A549 (cell line): ENCODE measurements at regions not wholly inside any gene's neighbourhood (a gene's known extent, or its start where the extent isn't known, plus 50 kb on each side); places are given as distances from the start of the nearest gene placed in this dataset.

ENCODE experiments used
- ATAC-seq, 2 experiments: fragments of 200-7000 bp in 1 of 2; fragments of >200 bp in 1 of 2; cut with Nextera tagmentation in 1 of 2; cut with Tn5 transposase in 1 of 2; 3 replicates each; pipeline versions ENCODE4 v1.8.0 to v1.9.1; 2018 to 2020; ENCODE audit warnings: mild to moderate bottlenecking in 1 of 2, moderate library complexity in 1 of 2
- CTCF ChIA-PET: fragments of 300-600 bp; sonication (Branson Sonifier 250); formaldehyde crosslinking; extraction: SDS; loops from one replicate; lab custom pipeline; 2021; ENCODE audit warnings: antibody characterized with exemption, inconsistent platforms; lab: Yijun Ruan, JAX
- POLR2A ChIA-PET: fragments of 350-600 bp; formaldehyde crosslinking; extraction: SDS; loops from one replicate; lab custom pipeline; 2021; ENCODE audit warnings: antibody characterized with exemption, inconsistent platforms; lab: Yijun Ruan, JAX
- DNase-seq, 2 experiments: peaks; one replicate each; pipeline versions ENCODE4 v3.0.0 to v3.0.0-alpha.2; 2011 to 2016; ENCODE audit warnings: low read depth in 1 of 2, low spot score in 1 of 2
- FAIRE-seq: peaks from 2 replicates; lab custom pipeline; 2011; peaks lifted over from hg19 to GRCh38; lab: Jason Lieb, UNC
- H3K27ac ChIP-seq, 2 experiments: fragments of >200 bp; sonication (Bioruptor Twin); formaldehyde crosslinking; 3 replicates each; pipeline ENCODE4 v1.5.1; 2016 to 2017
- H3K4me1 ChIP-seq: fragments of >200 bp; sonication (Bioruptor Twin); formaldehyde crosslinking; 3 replicates; pipeline ENCODE4 v1.6.1; 2016
- H3K4me2 ChIP-seq: fragments of >200 bp; sonication (Bioruptor Twin); formaldehyde crosslinking; 3 replicates; pipeline ENCODE4 v1.6.1; 2016
- H3K4me3 ChIP-seq: fragments of >200 bp; sonication (Bioruptor Twin); formaldehyde crosslinking; 3 replicates; pipeline ENCODE4 v1.5.1; 2016
- H3K9me3 ChIP-seq: fragments of >200 bp; sonication (Bioruptor Twin); formaldehyde crosslinking; 3 replicates; pipeline ENCODE4 v1.6.1; 2016
- CBX2 ChIP-seq: fragments of 200-600 bp; sonication (generic); IDR thresholded peaks from 2 replicates; pipeline ENCODE4 v1.6.1; 2016; ENCODE audit warnings: low read depth, mild to moderate bottlenecking, borderline replicate concordance
- CBX8 ChIP-seq: fragments of 200-600 bp; sonication (generic); IDR thresholded peaks from 2 replicates; pipeline ENCODE4 v1.6.1; 2016
- CHD2 ChIP-seq: fragments of 150-350 bp; IDR thresholded peaks from 2 replicates; pipeline ENCODE4 v1.6.1; 2014; ENCODE audit warnings: low read length; ENCODE audit not compliant: partially characterized antibody
- EHMT2 ChIP-seq: fragments of 200-600 bp; sonication (generic); IDR thresholded peaks from 2 replicates; pipeline ENCODE4 v1.6.1; 2016; ENCODE audit warnings: antibody characterized with exemption, low read depth, mild to moderate bottlenecking, moderate library complexity
- EP300 ChIP-seq, 2 experiments: fragments of >200 bp; sonication (Bioruptor Twin); formaldehyde crosslinking; IDR thresholded peaks; 2 replicates in 1 of 2; 3 replicates in 1 of 2; pipeline ENCODE4 v1.6.1; 2016 to 2017
- FOSL2 ChIP-seq, 2 experiments: fragments of 450-650 bp in 1 of 2; fragments of >200 bp in 1 of 2; sonication (Bioruptor Twin) in 1 of 2; formaldehyde crosslinking; IDR thresholded peaks; 2 replicates each; pipeline versions ENCODE4 v1.5.0 to v1.6.1; 2016 to 2020; ENCODE audit warnings: mild to moderate bottlenecking in 1 of 2, moderate library complexity in 1 of 2
- FOXS1 ChIP-seq: fragments of 250-450 bp; sonication (Bioruptor Pico); IDR thresholded peaks from 2 replicates; pipeline ENCODE4 v1.5.0; 2020; ENCODE audit warnings: mild to moderate bottlenecking, moderate library complexity
- GATA3 ChIP-seq: IDR thresholded peaks from 2 replicates; pipeline ENCODE4 v1.6.1; 2012; ENCODE audit warnings: borderline replicate concordance
- HDAC2 ChIP-seq: fragments of 200-600 bp; sonication (generic); IDR thresholded peaks from 2 replicates; pipeline ENCODE4 v1.6.1; 2016
- HEYL ChIP-seq: fragments of 250-450 bp; sonication (Bioruptor Pico); IDR thresholded peaks from 2 replicates; pipeline ENCODE4 v1.8.0; 2021; ENCODE audit warnings: mild to moderate bottlenecking, moderate library complexity
- HOXA7 ChIP-seq: fragments of 250-450 bp; sonication (Bioruptor Pico); IDR thresholded peaks from 2 replicates; pipeline ENCODE4 v1.5.0; 2020; ENCODE audit warnings: mild to moderate bottlenecking, moderate library complexity
- HOXB5 ChIP-seq: fragments of 250-450 bp; sonication (Bioruptor Pico); IDR thresholded peaks from 2 replicates; pipeline ENCODE4 v1.5.0; 2020; ENCODE audit warnings: mild to moderate bottlenecking, moderate library complexity
- JUNB ChIP-seq: fragments of >200 bp; sonication (Bioruptor Twin); formaldehyde crosslinking; IDR thresholded peaks from 2 replicates; pipeline ENCODE4 v1.6.1; 2016
- KDM1A ChIP-seq: fragments of 200-600 bp; sonication (generic); IDR thresholded peaks from 2 replicates; pipeline ENCODE4 v1.6.1; 2016; ENCODE audit warnings: low read depth, mild to moderate bottlenecking
- MYC ChIP-seq: IDR thresholded peaks from 2 replicates; pipeline ENCODE4 v1.6.1; 2012; ENCODE audit warnings: mild to moderate bottlenecking, inconsistent platforms, low read length, improper control_type of control experiment, borderline replicate concordance
- POLR2A ChIP-seq: IDR thresholded peaks from 2 replicates; pipeline ENCODE4 v1.6.1; 2012; ENCODE audit warnings: mild to moderate bottlenecking, low read length
- RCOR1 ChIP-seq: fragments of 150-350 bp; IDR thresholded peaks from 2 replicates; pipeline ENCODE4 v1.6.1; 2014; ENCODE audit warnings: antibody characterized with exemption, low read length, low read depth
- RFX5 ChIP-seq: fragments of 450-650 bp; IDR thresholded peaks from 2 replicates; pipeline ENCODE4 v1.7.1; 2014; ENCODE audit warnings: antibody characterized with exemption, mild to moderate bottlenecking, moderate library complexity
- RNF2 ChIP-seq: fragments of 200-600 bp; sonication (generic); IDR thresholded peaks from 2 replicates; pipeline ENCODE4 v1.6.1; 2016; ENCODE audit warnings: low read depth, mild to moderate bottlenecking, antibody characterized with exemption, moderate library complexity, borderline replicate concordance
- TFCP2L1 ChIP-seq: fragments of 250-450 bp; sonication (Bioruptor Pico); IDR thresholded peaks from 2 replicates; pipeline ENCODE4 v1.5.0; 2021; ENCODE audit warnings: mild to moderate bottlenecking
- TP53 ChIP-seq: fragments of 250-450 bp; sonication (Bioruptor Pico); IDR thresholded peaks from 2 replicates; pipeline ENCODE4 v1.5.0; 2021; ENCODE audit warnings: mild to moderate bottlenecking, moderate library complexity
- ZFP36 ChIP-seq: fragments of 450-650 bp; IDR thresholded peaks from 2 replicates; pipeline ENCODE4 v1.6.1; 2014; ENCODE audit warnings: borderline replicate concordance; ENCODE audit not compliant: partially characterized antibody
- ZNF302 ChIP-seq: fragments of 250-450 bp; sonication (Bioruptor Pico); IDR thresholded peaks from 2 replicates; pipeline ENCODE4 v1.9.0; 2021; ENCODE audit warnings: inconsistent platforms, mild to moderate bottlenecking, moderate library complexity
- WGBS: methylation state at CpG from one replicate; pipeline ENCODE4 v1.1.6; 2017; ENCODE audit errors: missing lambda C conversion rate; 5-methylcytosine and 5-hydroxymethylcytosine counted together
- TF ChIP-seq, protein P1 (sequence below): fragments of >200 bp; sonication (Bioruptor Twin); formaldehyde crosslinking; IDR thresholded peaks from 3 replicates; pipeline ENCODE4 v1.5.1; 2016
- TF ChIP-seq, protein P2 (sequence below): fragments of 200-600 bp; sonication (generic); IDR thresholded peaks from 2 replicates; pipeline ENCODE4 v1.6.1; 2016; ENCODE audit warnings: antibody characterized with exemption, mild to moderate bottlenecking, moderate library complexity
- TF ChIP-seq, protein P3 (sequence below): fragments of 450-650 bp; IDR thresholded peaks from 2 replicates; pipeline ENCODE4 v1.6.1; 2014; ENCODE audit warnings: antibody characterized with exemption
- TF ChIP-seq, protein P4 (sequence below): fragments of >200 bp; sonication (Bioruptor Twin); formaldehyde crosslinking; IDR thresholded peaks from 2 replicates; pipeline ENCODE4 v1.6.1; 2016
- TF ChIP-seq, protein P5 (sequence below): IDR thresholded peaks from 2 replicates; pipeline ENCODE4 v1.6.1; 2012

DNA sequence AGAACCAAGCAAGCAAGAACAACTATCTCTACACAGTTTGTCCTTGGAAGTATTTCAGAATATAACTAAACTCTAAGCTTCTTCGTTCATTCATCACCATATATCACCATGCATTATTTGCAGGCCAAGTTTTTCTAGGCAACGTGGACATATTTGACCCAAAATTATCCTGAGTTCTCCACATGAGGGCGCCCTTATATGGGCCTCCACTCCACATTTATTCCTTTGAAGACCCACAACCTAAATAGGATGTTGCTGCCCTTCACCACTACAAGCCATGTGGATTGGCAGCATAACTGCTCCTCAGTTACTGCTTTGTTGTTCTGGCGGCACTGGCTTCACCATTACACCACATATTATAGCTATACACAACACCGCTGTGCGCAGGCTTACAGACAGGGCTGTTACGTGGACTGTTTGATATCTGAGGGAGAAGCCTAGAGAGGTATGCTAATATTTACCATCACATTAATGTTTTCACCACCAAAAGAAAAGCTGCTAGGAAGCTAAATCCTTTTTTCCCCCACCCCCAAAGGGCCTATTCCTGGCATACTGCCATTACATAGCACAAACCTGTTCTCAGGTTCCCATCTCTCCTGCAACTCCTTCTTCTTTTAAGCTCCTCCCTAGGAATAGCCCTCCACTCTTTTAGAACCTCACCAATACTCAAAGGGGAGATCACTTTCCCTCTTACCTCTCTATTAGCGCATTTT, 411.7 kb downstream of the C6orf118 start:
- H3K9me3 ChIP-seq = no peaks in the 10 kb centered on the region
- FAIRE-seq (no peak), ATAC-seq (no peak), DNase-seq (no peak)
- H3K4me3 ChIP-seq = no peak overlapping the region
- no peak overlapping the region for H3K27ac ChIP-seq
- no peak overlapping the region for H3K4me2 ChIP-seq
- TF ChIP-seq CBX2 (no peak), POLR2A (no peak), HDAC2 (no peak), GATA3 (no peak), FOSL2 (IDR thresholded peaks at IDR 0.05) (no peak), FOSL2 (CRISPR knock-in tag; IDR thresholded peaks at IDR 0.05) (no peak), ZFP36 (no peak), EHMT2 (no peak), FOXS1 (CRISPR knock-in tag) (no peak), TFCP2L1 (no peak), KDM1A (no peak), HOXB5 (CRISPR knock-in tag) (no peak), HOXA7 (CRISPR knock-in tag) (no peak), RCOR1 (no peak), JUNB (no peak), RFX5 (no peak), RNF2 (no peak), CBX8 (no peak)
- TF ChIP-seq, protein P1, sequence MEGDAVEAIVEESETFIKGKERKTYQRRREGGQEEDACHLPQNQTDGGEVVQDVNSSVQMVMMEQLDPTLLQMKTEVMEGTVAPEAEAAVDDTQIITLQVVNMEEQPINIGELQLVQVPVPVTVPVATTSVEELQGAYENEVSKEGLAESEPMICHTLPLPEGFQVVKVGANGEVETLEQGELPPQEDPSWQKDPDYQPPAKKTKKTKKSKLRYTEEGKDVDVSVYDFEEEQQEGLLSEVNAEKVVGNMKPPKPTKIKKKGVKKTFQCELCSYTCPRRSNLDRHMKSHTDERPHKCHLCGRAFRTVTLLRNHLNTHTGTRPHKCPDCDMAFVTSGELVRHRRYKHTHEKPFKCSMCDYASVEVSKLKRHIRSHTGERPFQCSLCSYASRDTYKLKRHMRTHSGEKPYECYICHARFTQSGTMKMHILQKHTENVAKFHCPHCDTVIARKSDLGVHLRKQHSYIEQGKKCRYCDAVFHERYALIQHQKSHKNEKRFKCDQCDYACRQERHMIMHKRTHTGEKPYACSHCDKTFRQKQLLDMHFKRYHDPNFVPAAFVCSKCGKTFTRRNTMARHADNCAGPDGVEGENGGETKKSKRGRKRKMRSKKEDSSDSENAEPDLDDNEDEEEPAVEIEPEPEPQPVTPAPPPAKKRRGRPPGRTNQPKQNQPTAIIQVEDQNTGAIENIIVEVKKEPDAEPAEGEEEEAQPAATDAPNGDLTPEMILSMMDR = no peak
- TF ChIP-seq, protein P2, sequence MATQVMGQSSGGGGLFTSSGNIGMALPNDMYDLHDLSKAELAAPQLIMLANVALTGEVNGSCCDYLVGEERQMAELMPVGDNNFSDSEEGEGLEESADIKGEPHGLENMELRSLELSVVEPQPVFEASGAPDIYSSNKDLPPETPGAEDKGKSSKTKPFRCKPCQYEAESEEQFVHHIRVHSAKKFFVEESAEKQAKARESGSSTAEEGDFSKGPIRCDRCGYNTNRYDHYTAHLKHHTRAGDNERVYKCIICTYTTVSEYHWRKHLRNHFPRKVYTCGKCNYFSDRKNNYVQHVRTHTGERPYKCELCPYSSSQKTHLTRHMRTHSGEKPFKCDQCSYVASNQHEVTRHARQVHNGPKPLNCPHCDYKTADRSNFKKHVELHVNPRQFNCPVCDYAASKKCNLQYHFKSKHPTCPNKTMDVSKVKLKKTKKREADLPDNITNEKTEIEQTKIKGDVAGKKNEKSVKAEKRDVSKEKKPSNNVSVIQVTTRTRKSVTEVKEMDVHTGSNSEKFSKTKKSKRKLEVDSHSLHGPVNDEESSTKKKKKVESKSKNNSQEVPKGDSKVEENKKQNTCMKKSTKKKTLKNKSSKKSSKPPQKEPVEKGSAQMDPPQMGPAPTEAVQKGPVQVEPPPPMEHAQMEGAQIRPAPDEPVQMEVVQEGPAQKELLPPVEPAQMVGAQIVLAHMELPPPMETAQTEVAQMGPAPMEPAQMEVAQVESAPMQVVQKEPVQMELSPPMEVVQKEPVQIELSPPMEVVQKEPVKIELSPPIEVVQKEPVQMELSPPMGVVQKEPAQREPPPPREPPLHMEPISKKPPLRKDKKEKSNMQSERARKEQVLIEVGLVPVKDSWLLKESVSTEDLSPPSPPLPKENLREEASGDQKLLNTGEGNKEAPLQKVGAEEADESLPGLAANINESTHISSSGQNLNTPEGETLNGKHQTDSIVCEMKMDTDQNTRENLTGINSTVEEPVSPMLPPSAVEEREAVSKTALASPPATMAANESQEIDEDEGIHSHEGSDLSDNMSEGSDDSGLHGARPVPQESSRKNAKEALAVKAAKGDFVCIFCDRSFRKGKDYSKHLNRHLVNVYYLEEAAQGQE = no peak
- TF ChIP-seq, protein P3, sequence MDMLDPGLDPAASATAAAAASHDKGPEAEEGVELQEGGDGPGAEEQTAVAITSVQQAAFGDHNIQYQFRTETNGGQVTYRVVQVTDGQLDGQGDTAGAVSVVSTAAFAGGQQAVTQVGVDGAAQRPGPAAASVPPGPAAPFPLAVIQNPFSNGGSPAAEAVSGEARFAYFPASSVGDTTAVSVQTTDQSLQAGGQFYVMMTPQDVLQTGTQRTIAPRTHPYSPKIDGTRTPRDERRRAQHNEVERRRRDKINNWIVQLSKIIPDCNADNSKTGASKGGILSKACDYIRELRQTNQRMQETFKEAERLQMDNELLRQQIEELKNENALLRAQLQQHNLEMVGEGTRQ = no peak
- POLR2A ChIA-PET = no interaction called here
- 48% methylated on average over 7 of the region's 8 CpGs for WGBS
- H3K4me1 ChIP-seq = no peaks in the 10 kb centered on the region
- CTCF ChIA-PET = no interaction called here

DNA sequence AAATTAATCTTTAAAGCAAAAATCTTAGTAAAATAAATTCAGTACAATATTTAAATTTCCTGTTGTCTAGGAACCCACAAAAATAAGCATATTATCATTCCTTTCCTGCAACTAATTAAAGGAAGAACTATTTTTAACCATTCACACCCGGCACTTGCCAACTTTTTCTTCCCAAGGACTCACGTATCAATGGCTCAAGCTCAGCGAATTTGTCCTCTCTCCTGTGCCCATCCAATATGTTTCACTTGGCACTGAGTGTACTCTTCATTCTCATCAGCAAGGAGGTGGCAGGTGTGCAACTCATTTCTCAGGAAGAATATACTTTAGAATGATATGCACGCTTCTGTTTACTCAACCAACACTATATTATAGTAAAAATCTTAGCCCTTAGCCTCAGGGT, 419.4 kb downstream of the C6orf118 start:
- 18% methylated on average over 4 of the region's 4 CpGs for WGBS
- Histone ChIP-seq H3K4me3 (no peak overlapping the region), H3K4me2 (no peak overlapping the region), H3K9me3 (no peaks in the 10 kb centered on the region), H3K4me1 (no peaks in the 10 kb centered on the region), H3K27ac (no peak overlapping the region)
- DNase-seq (no peak), ATAC-seq (no peak), FAIRE-seq (no peak)
- ChIA-PET POLR2A (no interaction called here), CTCF (no interaction called here)
- TF ChIP-seq, protein P4, sequence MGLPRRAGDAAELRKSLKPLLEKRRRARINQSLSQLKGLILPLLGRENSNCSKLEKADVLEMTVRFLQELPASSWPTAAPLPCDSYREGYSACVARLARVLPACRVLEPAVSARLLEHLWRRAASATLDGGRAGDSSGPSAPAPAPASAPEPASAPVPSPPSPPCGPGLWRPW = no peak
- TF ChIP-seq KDM1A (no peak), JUNB (no peak), GATA3 (no peak), RFX5 (no peak), TP53 (CRISPR knock-in tag) (no peak), CBX8 (no peak), HEYL (CRISPR knock-in tag) (no peak), CHD2 (no peak), MYC (no peak), EP300 (IDR thresholded peaks at IDR 0.05) (no peak), ZNF302 (CRISPR knock-in tag) (no peak)
- TF ChIP-seq, protein P3 = no peak
- TF ChIP-seq, protein P5, sequence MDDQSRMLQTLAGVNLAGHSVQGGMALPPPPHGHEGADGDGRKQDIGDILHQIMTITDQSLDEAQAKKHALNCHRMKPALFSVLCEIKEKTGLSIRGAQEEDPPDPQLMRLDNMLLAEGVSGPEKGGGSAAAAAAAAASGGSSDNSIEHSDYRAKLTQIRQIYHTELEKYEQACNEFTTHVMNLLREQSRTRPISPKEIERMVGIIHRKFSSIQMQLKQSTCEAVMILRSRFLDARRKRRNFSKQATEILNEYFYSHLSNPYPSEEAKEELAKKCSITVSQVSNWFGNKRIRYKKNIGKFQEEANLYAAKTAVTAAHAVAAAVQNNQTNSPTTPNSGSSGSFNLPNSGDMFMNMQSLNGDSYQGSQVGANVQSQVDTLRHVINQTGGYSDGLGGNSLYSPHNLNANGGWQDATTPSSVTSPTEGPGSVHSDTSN = no peak
